AG09319 (cell line): ENCODE measurements at regions not wholly inside any gene's neighbourhood (a gene's known extent, or its start where the extent isn't known, plus 50 kb on each side); places are given as distances from the start of the nearest gene placed in this dataset.

ENCODE experiments used
- DNase-seq: peaks from one replicate; pipeline ENCODE4 v3.0.0-alpha.2; 2010; ENCODE audit warnings: low read depth; ENCODE audit errors: extremely low read depth
- CTCF ChIP-seq: IDR thresholded peaks from 2 replicates; pipeline ENCODE4 v1.5.1; 2011; ENCODE audit warnings: low read depth, mild to moderate bottlenecking, inconsistent platforms, low read length, moderate library complexity

- no peak for TF ChIP-seq CTCF
- DNase-seq: no peak
Observed at GRCh38 chr18:76588601-76589226, 93.7 kb upstream of the ZNF516 start.

- no peak for DNase-seq
- no peak for TF ChIP-seq CTCF
Observed at GRCh38 chr18:76587879-76588271, 92.8 kb upstream of the ZNF516 start.

GRCh38 chr18:76587147-76587878 is 92.3 kb upstream of the ZNF516 start:
- no peak for TF ChIP-seq CTCF
- no peak for DNase-seq

- no peak for DNase-seq
- TF ChIP-seq CTCF: no peak
Observed at GRCh38 chr18:76584414-76585310, 89.6 kb upstream of the ZNF516 start.

GRCh38 chr18:76581261-76581660 is 86.2 kb upstream of the ZNF516 start:
- DNase-seq: no peak
- no peak for TF ChIP-seq CTCF

GRCh38 chr18:76580288-76580962 is 85.4 kb upstream of the ZNF516 start:
- no peak for TF ChIP-seq CTCF
- no peak for DNase-seq
